Activated B cell treated with CpG ODN at 0.5 μM for 24 hours (primary cell): ENCODE measurements at regions not wholly inside any gene's neighbourhood (a gene's known extent, or its start where the extent isn't known, plus 50 kb on each side); places are given as distances from the start of the nearest gene placed in this dataset.
"Not testable (repeated sequence)": the region's sequence is repeated elsewhere in the genome, so short reads cannot be mapped to it uniquely, and the experiment has no call there.

Experiments used
- ATAC-seq: fragments of 200-7000 bp; cut with Tn5 transposase; one replicate; pipeline ENCODE4 v1.10.0; 2021; ENCODE audit warnings: low read depth, mild to moderate bottlenecking, moderate library complexity
- CTCF ChIA-PET: fragments of 350-600 bp; sonication (Branson Sonifier 250); formaldehyde crosslinking; loops from one replicate; lab custom pipeline; 2021; ENCODE audit warnings: antibody characterized with exemption; lab: Charles Lee
- POLR2A ChIA-PET: fragments of 350-600 bp; sonication (Branson Sonifier 250); formaldehyde crosslinking; loops from one replicate; lab custom pipeline; 2021; ENCODE audit warnings: antibody characterized with exemption; lab: Charles Lee
- DNase-seq: peaks from one replicate; pipeline ENCODE4 v3.0.0; 2022
- H3K27ac Mint-ChIP-seq: one replicate; pipeline ENCODE4 v1.8.0; 2020; ENCODE audit warnings: mixed read lengths
- H3K27me3 Mint-ChIP-seq: one replicate; pipeline ENCODE4 v1.8.0; 2021; ENCODE audit warnings: mixed read lengths
- H3K36me3 Mint-ChIP-seq: one replicate; pipeline ENCODE4 v1.8.0; 2021; ENCODE audit warnings: low read depth, mixed read lengths
- H3K4me1 Mint-ChIP-seq: one replicate; pipeline ENCODE4 v1.8.0; 2021; ENCODE audit warnings: mixed read lengths
- H3K4me3 Mint-ChIP-seq: one replicate; pipeline ENCODE4 v1.8.0; 2020; ENCODE audit warnings: mild to moderate bottlenecking, mixed read lengths
- H3K9me3 Mint-ChIP-seq: one replicate; pipeline ENCODE4 v1.8.0; 2020; ENCODE audit warnings: mixed read lengths
- CTCF ChIP-seq: fragments of 200-600 bp; IDR thresholded peaks from one replicate; pipeline ENCODE4 v1.8.0; 2022; ENCODE audit warnings: antibody characterized with exemption, mild to moderate bottlenecking
- intact Hi-C: fragments of 100-400 bp; cut with micrococcal nuclease; formaldehyde crosslinking; loops from one replicate; pipeline ENCODE4 v1.15.1; 2024

- Mint-ChIP-seq H3K27me3 (peaks cover 12% of the 10 kb centered on the region), H3K27ac (no peak overlapping the region), H3K36me3 (no peaks in the 10 kb centered on the region), H3K9me3 (no peaks in the 10 kb centered on the region), H3K4me1 (no peaks in the 10 kb centered on the region), H3K4me3 (no peak overlapping the region)
- ChIA-PET CTCF (no interaction called here), POLR2A (no interaction called here)
- intact Hi-C loops, result no loop called here
- TF ChIP-seq CTCF, result no peak
- DNase-seq (no peak), ATAC-seq (no peak)
Observed at GRCh38 chr1:53398576-53399365, 60.4 kb upstream of the DMRTB1 start.

GRCh38 chr1:53399370-53400133, 59.6 kb upstream of the DMRTB1 start:
- H3K36me3 Mint-ChIP-seq, CTCF ChIA-PET, intact Hi-C loops, ATAC-seq, H3K9me3 Mint-ChIP-seq, H3K27ac Mint-ChIP-seq, H3K4me1 Mint-ChIP-seq, DNase-seq, POLR2A ChIA-PET, H3K4me3 Mint-ChIP-seq: not testable (repeated sequence)
- H3K27me3 Mint-ChIP-seq, result peaks cover 15% of the 10 kb centered on the region

- no peak overlapping the region for H3K27ac Mint-ChIP-seq
- TF ChIP-seq CTCF, result no peak
- no peaks in the 10 kb centered on the region for H3K9me3 Mint-ChIP-seq
- ChIA-PET CTCF (interaction anchor here (0.8 kb wide), 1 partner anchor 123 kb away, joined by 3 read pairs; no protein-coding TSS in a partner anchor), POLR2A (no interaction called here)
- intact Hi-C loops, result no loop called here
- peaks cover 15% of the 10 kb centered on the region for H3K27me3 Mint-ChIP-seq
- no peak for DNase-seq
- no peak for ATAC-seq
- H3K36me3 Mint-ChIP-seq, result no peaks in the 10 kb centered on the region
- no peak overlapping the region for H3K4me3 Mint-ChIP-seq
- no peaks in the 10 kb centered on the region for H3K4me1 Mint-ChIP-seq
Observed at GRCh38 chr1:53400761-53401674, 58.2 kb upstream of the DMRTB1 start.

- no peak for TF ChIP-seq CTCF
- no peak for DNase-seq
- Mint-ChIP-seq H3K4me3 (no peak overlapping the region), H3K9me3 (no peaks in the 10 kb centered on the region), H3K4me1 (no peaks in the 10 kb centered on the region), H3K27ac (no peak overlapping the region), H3K36me3 (no peaks in the 10 kb centered on the region), H3K27me3 (peaks cover 18% of the 10 kb centered on the region)
- ATAC-seq, result no peak
- ChIA-PET POLR2A (no interaction called here), CTCF (no interaction called here)
- intact Hi-C loops, result no loop called here
Observed at GRCh38 chr1:53401813-53402745, 57.1 kb upstream of the DMRTB1 start.
